Stimulated activated effector memory CD8-positive, alpha-beta T cell treated with anti-CD3 and anti-CD28 coated beads, Interleukin-12 subunit alpha, Interleukin-12 subunit beta, amount 100 ng/mL, for 72 hours (primary cell): ENCODE measurements at regions not wholly inside any gene's neighbourhood (a gene's known extent, or its start where the extent isn't known, plus 50 kb on each side); places are given as distances from the start of the nearest gene placed in this dataset.

Source experiments
- ATAC-seq: fragments of 150-1000 bp; cut with Tn5 transposase; 2 replicates; pipeline ENCODE4 v1.10.0; 2021
- DNase-seq, 2 donors: peaks; one replicate each; pipeline ENCODE4 v3.0.0; 2021 to 2022; ENCODE audit warnings: low spot score in 2 of 2
- H3K27ac Mint-ChIP-seq: one replicate; pipeline ENCODE4 v1.8.0; 2022; ENCODE audit warnings: mild to moderate bottlenecking, mixed read lengths
- H3K36me3 Mint-ChIP-seq: one replicate; pipeline ENCODE4 v1.8.0; 2022; ENCODE audit warnings: mild to moderate bottlenecking, mixed read lengths
- H3K4me1 Mint-ChIP-seq: one replicate; pipeline ENCODE4 v1.8.0; 2022; ENCODE audit warnings: mixed read lengths
- H3K4me3 Mint-ChIP-seq: one replicate; pipeline ENCODE4 v1.8.0; 2022; ENCODE audit warnings: mild to moderate bottlenecking, mixed read lengths
- H3K9me3 Mint-ChIP-seq: one replicate; pipeline ENCODE4 v1.8.0; 2022; ENCODE audit warnings: mixed read lengths

GRCh38 chr5:124858612-124859011 lies 112.2 kb upstream of the ZNF608 start:
- Mint-ChIP-seq H3K4me3 (no peak overlapping the region), H3K4me1 (no peaks in the 10 kb centered on the region), H3K27ac (no peak overlapping the region), H3K36me3 (no peaks in the 10 kb centered on the region), H3K9me3 (peaks cover 2% of the 10 kb centered on the region)
- DNase-seq, result no peak
- no peak for ATAC-seq

DNA sequence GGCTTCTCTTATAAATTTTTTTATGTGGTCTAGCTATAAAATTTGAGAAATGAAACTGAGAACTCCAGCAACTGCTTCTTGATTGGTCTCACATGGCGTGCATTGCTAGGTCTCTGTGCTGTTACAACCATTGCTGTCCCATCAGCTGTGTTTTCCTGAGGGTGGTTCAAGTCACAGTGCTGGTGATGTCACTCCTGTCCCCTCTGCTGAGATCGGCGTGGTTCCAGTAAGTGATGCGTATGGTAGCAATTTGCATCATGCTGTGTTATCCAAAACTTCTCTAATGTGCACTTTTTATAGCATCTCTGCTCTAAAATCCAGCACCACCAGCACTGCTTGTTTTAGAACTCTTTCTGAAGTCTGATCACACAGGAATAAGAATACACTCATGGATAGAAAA lies 112.6 kb upstream of the ZNF608 start:
- ATAC-seq (no peak), DNase-seq (no peak)
- no peaks in the 10 kb centered on the region for H3K36me3 Mint-ChIP-seq
- no peaks in the 10 kb centered on the region for H3K4me1 Mint-ChIP-seq
- H3K27ac Mint-ChIP-seq, result no peak overlapping the region
- peaks cover 2% of the 10 kb centered on the region for H3K9me3 Mint-ChIP-seq
- H3K4me3 Mint-ChIP-seq, result no peak overlapping the region

DNA sequence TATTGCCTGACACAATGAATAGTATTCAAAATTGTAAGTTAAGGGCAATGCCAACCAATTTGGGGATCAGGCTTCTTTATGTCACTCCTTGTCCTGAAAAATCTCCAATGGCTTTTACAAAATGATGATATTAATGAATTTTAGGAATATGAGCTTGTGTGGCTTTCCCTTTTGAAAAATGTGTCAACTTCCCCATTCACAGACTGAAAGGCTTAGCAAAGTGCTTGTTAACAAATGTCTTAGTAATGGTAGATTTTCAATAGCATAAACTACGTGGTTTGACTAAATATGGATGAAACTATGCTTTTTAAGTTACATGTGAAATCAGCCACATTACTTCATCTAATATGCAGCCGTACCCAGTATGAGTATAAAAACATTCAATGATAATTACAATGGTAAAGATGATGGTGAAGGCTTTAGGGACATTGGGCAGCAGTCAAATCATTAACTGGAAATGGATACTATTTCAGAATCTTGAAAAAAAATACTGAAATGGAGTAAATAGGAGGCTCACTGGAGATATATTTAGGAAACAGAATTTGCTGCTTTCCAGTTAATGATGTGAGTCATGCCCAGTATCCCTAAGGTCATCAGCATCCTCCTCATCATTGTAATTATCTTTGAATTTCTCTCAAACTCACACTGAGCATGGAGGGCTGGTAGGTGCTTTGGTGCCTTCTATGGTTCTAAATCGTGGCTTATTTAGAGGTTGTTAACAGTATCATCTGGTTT lies 113.3 kb upstream of the ZNF608 start:
- DNase-seq, result no peak
- no peak overlapping the region for H3K4me3 Mint-ChIP-seq
- no peaks in the 10 kb centered on the region for H3K4me1 Mint-ChIP-seq
- ATAC-seq, result no peak
- no peaks in the 10 kb centered on the region for H3K36me3 Mint-ChIP-seq
- peaks cover 2% of the 10 kb centered on the region for H3K9me3 Mint-ChIP-seq
- no peak overlapping the region for H3K27ac Mint-ChIP-seq

- no peak overlapping the region for H3K4me3 Mint-ChIP-seq
- DNase-seq (no peak), ATAC-seq (no peak)
- peaks cover 2% of the 10 kb centered on the region for H3K9me3 Mint-ChIP-seq
- H3K36me3 Mint-ChIP-seq, result no peaks in the 10 kb centered on the region
- H3K27ac Mint-ChIP-seq, result no peak overlapping the region
- H3K4me1 Mint-ChIP-seq, result no peaks in the 10 kb centered on the region
Measured at GRCh38 chr5:124860291-124860655, 113.8 kb upstream of the ZNF608 start.

GRCh38 chr5:124865066-124865465 lies 118.6 kb upstream of the ZNF608 start:
- Mint-ChIP-seq H3K27ac (no peak overlapping the region), H3K36me3 (no peaks in the 10 kb centered on the region), H3K4me1 (no peaks in the 10 kb centered on the region), H3K4me3 (no peak overlapping the region), H3K9me3 (peaks cover 15% of the 10 kb centered on the region)
- DNase-seq (no peak), ATAC-seq (no peak)

GRCh38 chr5:124865603-124866354 lies 119.3 kb upstream of the ZNF608 start:
- Mint-ChIP-seq H3K4me1 (no peaks in the 10 kb centered on the region), H3K27ac (no peak overlapping the region), H3K4me3 (no peak overlapping the region), H3K9me3 (peaks cover 15% of the 10 kb centered on the region), H3K36me3 (no peaks in the 10 kb centered on the region)
- ATAC-seq, result no peak
- DNase-seq, result no peak

GRCh38 chr5:124866355-124867136 lies 120.1 kb upstream of the ZNF608 start:
- no peak overlapping the region for H3K4me3 Mint-ChIP-seq
- peaks cover 14% of the 10 kb centered on the region for H3K9me3 Mint-ChIP-seq
- H3K27ac Mint-ChIP-seq, result no peak overlapping the region
- H3K36me3 Mint-ChIP-seq, result no peaks in the 10 kb centered on the region
- DNase-seq (no peak), ATAC-seq (no peak)
- H3K4me1 Mint-ChIP-seq, result no peaks in the 10 kb centered on the region

DNA sequence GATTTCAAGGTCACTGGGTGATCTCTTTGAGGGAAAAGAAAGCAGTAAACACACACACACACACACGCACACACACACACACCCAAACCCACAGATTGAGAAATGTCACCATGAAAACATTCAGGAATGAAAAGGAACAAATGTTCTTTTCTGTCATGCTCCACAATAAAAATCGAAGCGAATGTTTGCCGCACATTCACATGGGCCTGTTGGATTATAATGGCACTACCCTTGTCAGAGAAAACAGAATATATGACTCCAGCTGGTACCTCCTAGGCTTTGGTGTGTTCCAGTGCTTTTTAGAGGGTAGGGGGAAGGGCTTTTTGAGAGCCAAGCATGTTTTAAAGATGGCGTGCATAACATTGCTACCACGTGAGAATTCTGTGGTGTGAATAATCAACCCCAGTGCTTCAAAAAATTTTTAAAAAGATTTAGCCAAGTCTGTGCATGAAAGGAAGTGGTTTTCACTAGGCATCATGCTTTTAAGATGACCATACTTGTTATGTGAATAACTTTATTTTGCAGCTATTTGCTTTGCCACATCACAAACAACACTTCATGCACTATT lies 120.8 kb upstream of the ZNF608 start:
- no peak for DNase-seq
- ATAC-seq, result no peak
- Mint-ChIP-seq H3K27ac (no peak overlapping the region), H3K36me3 (no peaks in the 10 kb centered on the region), H3K4me1 (no peaks in the 10 kb centered on the region), H3K4me3 (no peak overlapping the region), H3K9me3 (peaks cover 16% of the 10 kb centered on the region)

DNA sequence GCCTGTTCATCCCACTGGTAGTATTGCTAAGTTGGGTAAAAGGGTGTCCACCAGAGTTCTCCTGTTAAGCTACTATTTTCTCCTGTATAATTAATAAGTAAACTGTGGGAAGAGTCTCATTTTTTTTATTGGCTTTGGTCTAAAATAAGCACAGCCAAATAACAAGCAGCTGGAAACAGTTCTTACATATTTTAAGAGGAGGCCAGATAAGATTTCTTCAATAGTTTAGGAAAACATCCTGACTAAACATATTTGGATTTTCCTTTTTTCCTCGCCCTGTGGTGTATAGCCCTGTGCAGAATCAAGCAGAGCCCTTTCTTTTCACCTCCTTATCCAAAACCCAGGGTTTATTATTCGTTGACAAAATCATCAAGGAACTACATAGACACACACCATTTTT lies 122.2 kb upstream of the ZNF608 start:
- no peaks in the 10 kb centered on the region for H3K36me3 Mint-ChIP-seq
- H3K4me3 Mint-ChIP-seq, result no peak overlapping the region
- peaks cover 16% of the 10 kb centered on the region for H3K9me3 Mint-ChIP-seq
- no peak for ATAC-seq
- no peaks in the 10 kb centered on the region for H3K4me1 Mint-ChIP-seq
- H3K27ac Mint-ChIP-seq, result no peak overlapping the region
- no peak for DNase-seq

DNA sequence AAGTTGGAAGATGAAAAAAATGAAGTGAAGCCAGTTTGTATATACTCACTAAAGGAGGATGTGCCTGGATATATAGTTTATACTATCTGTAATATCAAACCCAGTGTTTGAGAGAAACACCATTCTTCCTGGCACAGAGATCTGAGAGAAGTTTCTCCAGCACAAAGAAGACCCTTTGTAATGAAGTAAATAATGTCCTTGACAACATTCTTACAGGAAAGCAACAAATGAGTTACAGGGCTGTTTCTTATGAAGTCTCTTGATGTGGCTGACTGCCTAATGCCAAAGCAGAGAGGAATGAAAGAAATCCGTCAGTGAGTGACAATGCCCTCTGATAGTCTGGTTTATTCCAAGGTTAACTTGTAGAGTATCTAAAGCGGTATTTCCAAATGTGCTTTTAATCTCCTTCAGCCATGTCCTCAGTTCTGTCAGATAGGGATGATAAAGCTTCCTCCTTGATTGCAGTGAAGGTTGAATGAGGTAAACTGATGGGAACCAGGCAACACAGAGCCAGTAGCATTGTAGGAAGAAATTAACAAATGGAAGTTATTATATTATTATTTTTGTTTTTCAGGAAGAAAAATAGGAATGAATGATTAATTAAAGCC lies 123.1 kb upstream of the ZNF608 start:
- Mint-ChIP-seq H3K36me3 (no peaks in the 10 kb centered on the region), H3K9me3 (peaks cover 16% of the 10 kb centered on the region), H3K27ac (no peak overlapping the region), H3K4me3 (no peak overlapping the region), H3K4me1 (no peaks in the 10 kb centered on the region)
- DNase-seq (no peak), ATAC-seq (no peak)

DNA sequence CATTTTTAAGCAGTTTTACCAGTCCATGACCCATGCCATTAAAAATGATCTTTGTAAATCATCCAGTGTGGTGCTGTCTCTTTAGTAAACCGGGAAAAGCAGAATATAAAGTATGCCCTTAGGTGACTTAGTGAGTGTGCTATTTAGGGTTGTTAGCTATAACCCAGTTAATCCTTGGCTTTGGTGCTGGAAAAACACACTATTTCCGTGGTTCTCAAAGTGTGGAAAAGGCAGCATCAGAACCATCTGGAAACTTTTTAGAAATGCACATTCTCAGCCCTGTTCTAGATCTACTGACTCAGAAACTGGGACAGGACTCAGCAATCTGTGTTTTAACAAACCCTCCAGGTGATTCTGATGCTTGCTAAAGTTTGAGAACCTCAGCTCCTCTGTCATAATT lies 123.6 kb upstream of the ZNF608 start:
- Mint-ChIP-seq H3K9me3 (peaks cover 16% of the 10 kb centered on the region), H3K4me1 (no peaks in the 10 kb centered on the region)
- no peak for ATAC-seq

DNA sequence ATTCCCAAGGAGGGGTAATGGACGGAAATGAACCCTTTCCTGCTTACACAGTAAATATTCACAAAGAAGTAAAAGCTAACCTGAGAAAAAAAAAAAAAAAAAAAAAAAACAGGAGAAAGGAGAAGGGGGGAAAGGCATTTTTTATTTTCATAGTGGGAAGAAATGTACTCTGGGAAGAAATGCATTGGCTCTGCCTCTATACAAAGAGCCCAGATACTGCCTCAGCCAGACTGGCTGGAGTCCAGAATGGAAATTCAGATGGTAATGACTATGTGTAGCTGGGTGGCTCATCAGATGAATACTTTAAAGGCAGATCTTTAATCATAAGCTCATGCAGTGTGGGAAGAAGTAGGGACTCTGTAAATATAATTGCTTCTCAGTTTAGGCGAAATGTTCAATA lies 124.9 kb upstream of the ZNF608 start:
- H3K9me3 Mint-ChIP-seq, result peaks cover 11% of the 10 kb centered on the region
- no peak for DNase-seq
- H3K4me3 Mint-ChIP-seq, result no peak overlapping the region
- no peaks in the 10 kb centered on the region for H3K4me1 Mint-ChIP-seq
- no peaks in the 10 kb centered on the region for H3K36me3 Mint-ChIP-seq
- H3K27ac Mint-ChIP-seq, result no peak overlapping the region
- no peak for ATAC-seq

More for the DNA sequence above, 123.6 kb upstream of the ZNF608 start:
- Mint-ChIP-seq H3K4me3 (no peak overlapping the region), H3K36me3 (no peaks in the 10 kb centered on the region), H3K27ac (no peak overlapping the region)
- no peak for DNase-seq

- no peak for ATAC-seq
- Mint-ChIP-seq H3K4me1 (no peaks in the 10 kb centered on the region), H3K9me3 (peaks cover 11% of the 10 kb centered on the region), H3K4me3 (no peak overlapping the region), H3K36me3 (no peaks in the 10 kb centered on the region), H3K27ac (no peak overlapping the region)
- no peak for DNase-seq
Measured at GRCh38 chr5:124872086-124872485, 125.6 kb upstream of the ZNF608 start.

DNA sequence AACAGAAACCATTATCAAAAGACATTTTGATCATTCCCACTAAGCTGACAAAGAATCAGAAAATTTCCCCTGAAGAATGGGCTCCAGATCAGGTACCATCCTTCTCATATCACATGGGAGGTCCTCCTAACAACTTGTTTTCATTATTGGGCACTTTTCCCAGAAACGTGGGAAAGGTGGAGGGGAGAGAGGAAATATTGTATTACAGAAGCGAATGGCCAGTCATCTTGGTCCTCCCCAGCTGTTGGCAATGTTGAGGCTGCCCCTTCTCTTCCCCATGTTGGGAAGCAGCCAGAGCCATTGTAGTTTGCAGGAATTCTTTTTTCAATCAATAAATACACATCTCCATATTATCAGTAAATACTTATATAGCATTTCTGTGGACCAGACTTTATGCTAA lies 126.2 kb upstream of the ZNF608 start:
- H3K4me3 Mint-ChIP-seq, result no peak overlapping the region
- H3K27ac Mint-ChIP-seq, result no peak overlapping the region
- peaks cover 11% of the 10 kb centered on the region for H3K9me3 Mint-ChIP-seq
- H3K4me1 Mint-ChIP-seq, result no peaks in the 10 kb centered on the region
- H3K36me3 Mint-ChIP-seq, result no peaks in the 10 kb centered on the region
- no peak for DNase-seq
- no peak for ATAC-seq

DNA sequence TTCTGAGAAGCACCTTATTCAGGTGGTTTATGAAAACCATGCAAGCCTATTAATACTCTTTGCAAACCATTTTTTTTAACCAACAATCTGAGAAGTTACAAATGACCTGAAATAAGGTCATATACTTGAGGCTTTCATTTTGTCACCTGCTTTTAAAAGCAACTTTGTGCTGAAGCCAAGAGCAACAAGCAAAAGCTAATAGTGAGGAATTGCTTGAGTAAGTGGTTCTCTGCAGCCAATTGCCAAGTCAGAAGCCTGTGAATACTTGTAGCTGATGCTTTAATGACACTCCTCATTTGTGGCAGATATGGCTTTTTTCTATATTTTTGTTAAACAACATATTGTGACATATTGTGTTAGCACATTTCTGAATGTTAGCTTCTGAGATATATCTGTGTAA lies 126.7 kb upstream of the ZNF608 start:
- Mint-ChIP-seq H3K27ac (no peak overlapping the region), H3K36me3 (no peaks in the 10 kb centered on the region), H3K4me1 (no peaks in the 10 kb centered on the region), H3K4me3 (no peak overlapping the region), H3K9me3 (peaks cover 8% of the 10 kb centered on the region)
- no peak for DNase-seq
- ATAC-seq, result no peak
